PC-3 (cell line): ENCODE measurements at regions not wholly inside any gene's neighbourhood (a gene's known extent, or its start where the extent isn't known, plus 50 kb on each side); places are given as distances from the start of the nearest gene placed in this dataset.

Experiments used
- ATAC-seq: fragments of 200-7000 bp; cut with Tn5 transposase; 2 replicates; pipeline ENCODE4 v1.9.1; 2020; ENCODE audit warnings: mild to moderate bottlenecking, moderate library complexity
- BruUV-seq: library from RNA; stranded (reverse); fragments of 400-500 nt; replicated peaks from 2 replicates; lab custom pipeline; 2021; lab: Mats Ljungman, UMichigan
- CTCF ChIA-PET: fragments of 300-600 bp; sonication (Branson Sonifier 250); formaldehyde crosslinking; loops from one replicate; lab custom pipeline; 2022; ENCODE audit warnings: antibody characterized with exemption; lab: Charles Lee
- POLR2A ChIA-PET: fragments of 300-600 bp; sonication (Branson Sonifier 250); formaldehyde crosslinking; loops from one replicate; lab custom pipeline; 2022; ENCODE audit warnings: antibody characterized with exemption; ENCODE audit not compliant: unreplicated experiment; lab: Charles Lee
- DNase-seq: peaks from one replicate; pipeline ENCODE4 v3.0.0-alpha.2; 2015
- H2AFZ ChIP-seq: fragments of 300-600 bp; sonication (generic); 2 replicates; pipeline ENCODE4 v1.6.0; 2016; ENCODE audit warnings: antibody characterized with exemption, low read length
- H3F3A ChIP-seq: fragments of 300-600 bp; sonication (generic); one replicate; pipeline ENCODE4 v1.6.0; 2017; ENCODE audit warnings: antibody characterized with exemption, low read length, control low read depth, mild to moderate bottlenecking; ENCODE audit not compliant: unreplicated experiment
- H3K27ac ChIP-seq: fragments of 300-600 bp; sonication (generic); 2 replicates; pipeline ENCODE4 v1.5.1; 2016; ENCODE audit warnings: mild to moderate bottlenecking, low read length
- H3K27me3 ChIP-seq: fragments of 300-600 bp; sonication (generic); 2 replicates; pipeline ENCODE4 v1.6.1; 2016; ENCODE audit warnings: low read length, mixed read lengths
- H3K36me3 ChIP-seq: fragments of 300-600 bp; sonication (generic); 2 replicates; pipeline ENCODE4 v1.6.1; 2016; ENCODE audit warnings: low read depth, mixed run types, low read length, mixed read lengths
- H3K4me1 ChIP-seq: fragments of 300-600 bp; sonication (generic); 2 replicates; pipeline ENCODE4 v1.5.1; 2016; ENCODE audit warnings: low read length; ENCODE audit not compliant: insufficient read depth
- H3K4me2 ChIP-seq: fragments of 300-600 bp; sonication (generic); 2 replicates; pipeline ENCODE4 v1.6.0; 2016; ENCODE audit warnings: low read length
- H3K4me3 ChIP-seq: fragments of 300-600 bp; sonication (generic); 2 replicates; pipeline ENCODE4 v1.5.1; 2016; ENCODE audit warnings: mild to moderate bottlenecking, low read length, mixed read lengths
- H3K79me2 ChIP-seq: fragments of 300-600 bp; sonication (generic); 2 replicates; pipeline ENCODE4 v1.6.1; 2017; ENCODE audit warnings: low read length, mixed read lengths
- H3K9ac ChIP-seq: fragments of 300-600 bp; sonication (generic); 2 replicates; pipeline ENCODE4 v1.6.0; 2016; ENCODE audit warnings: mild to moderate bottlenecking, low read length
- H3K9me2 ChIP-seq: fragments of 300-600 bp; sonication (generic); replicated peaks from 2 replicates; pipeline ENCODE4 v1.6.1; 2016; ENCODE audit warnings: mixed run types, low read length, mixed read lengths
- H3K9me3 ChIP-seq: fragments of 300-600 bp; sonication (generic); 2 replicates; pipeline ENCODE4 v1.6.1; 2016; ENCODE audit warnings: low read length, mixed read lengths
- H4K20me1 ChIP-seq: fragments of 300-600 bp; sonication (generic); 2 replicates; pipeline ENCODE4 v1.6.1; 2016; ENCODE audit warnings: low read length, mixed read lengths
- CTCF ChIP-seq: fragments of 300-600 bp; sonication (generic); conservative IDR thresholded peaks from 2 replicates; pipeline ENCODE4 v1.5.1; 2017; ENCODE audit warnings: antibody characterized with exemption, low read depth, mild to moderate bottlenecking, low read length
- EZH2 ChIP-seq: fragments of 300-600 bp; sonication (generic); IDR thresholded peaks from one replicate; pipeline ENCODE4 v1.6.1; 2017; ENCODE audit warnings: antibody characterized with exemption, mild to moderate bottlenecking, low read length; ENCODE audit not compliant: unreplicated experiment
- EZH2phosphoT487 ChIP-seq: fragments of 300-600 bp; sonication (generic); IDR thresholded peaks from 2 replicates; pipeline ENCODE4 v1.6.1; 2018; ENCODE audit warnings: mild to moderate bottlenecking, antibody characterized with exemption, low read length, borderline replicate concordance
- intact Hi-C: fragments of 100-400 bp; cut with micrococcal nuclease; formaldehyde crosslinking; loops from 2 replicates; pipeline ENCODE4 v1.9.0; 2023

DNA sequence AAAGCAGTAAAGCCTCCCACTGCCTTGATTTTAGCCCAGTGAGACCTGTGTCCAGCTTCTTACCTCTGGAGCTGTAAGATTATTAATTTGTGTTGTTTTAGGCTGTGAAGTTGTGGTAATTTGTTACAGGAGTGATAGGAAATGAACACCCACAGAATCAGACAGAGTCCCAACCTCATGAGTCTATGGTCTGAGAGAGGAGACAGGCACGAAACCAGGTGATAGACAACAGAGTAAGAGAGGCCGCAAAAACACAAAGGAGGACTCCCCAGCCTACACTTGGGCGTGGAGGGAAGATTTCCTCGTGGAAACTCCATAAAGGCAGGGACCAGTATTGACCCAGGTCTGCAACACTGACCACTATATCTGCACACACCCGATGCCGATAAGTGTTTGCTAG, 234.6 kb upstream of the JUN start:
- H2AFZ ChIP-seq, result no peak overlapping the region
- BruUV-seq, result no TSS peak
- no peak overlapping the region for H3K9ac ChIP-seq
- ATAC-seq (no peak), DNase-seq (no peak)
- peaks cover 30% of the 10 kb centered on the region for H3K4me1 ChIP-seq
- no peaks in the 10 kb centered on the region for H3K27me3 ChIP-seq
- 0 out of 2 replicates have a peak, but pooled peaks cover 3% of the 10 kb centered on the region for H3K9me2 ChIP-seq
- no peaks in the 10 kb centered on the region for H3K9me3 ChIP-seq
- H3F3A ChIP-seq, result no peaks in the 10 kb centered on the region
- CTCF ChIA-PET, result no interaction called here
- H3K27ac ChIP-seq, result no peak overlapping the region
- H4K20me1 ChIP-seq, result no peaks in the 10 kb centered on the region
- no peak overlapping the region for H3K4me3 ChIP-seq
- no peaks in the 10 kb centered on the region for H3K36me3 ChIP-seq
- TF ChIP-seq EZH2phosphoT487, result no peak
- TF ChIP-seq EZH2, result no peak
- TF ChIP-seq CTCF, result no peak
- POLR2A ChIA-PET, result no interaction called here
- no peaks in the 10 kb centered on the region for H3K79me2 ChIP-seq
- H3K4me2 ChIP-seq, result no peak overlapping the region
- intact Hi-C loops, result no loop called here

DNA sequence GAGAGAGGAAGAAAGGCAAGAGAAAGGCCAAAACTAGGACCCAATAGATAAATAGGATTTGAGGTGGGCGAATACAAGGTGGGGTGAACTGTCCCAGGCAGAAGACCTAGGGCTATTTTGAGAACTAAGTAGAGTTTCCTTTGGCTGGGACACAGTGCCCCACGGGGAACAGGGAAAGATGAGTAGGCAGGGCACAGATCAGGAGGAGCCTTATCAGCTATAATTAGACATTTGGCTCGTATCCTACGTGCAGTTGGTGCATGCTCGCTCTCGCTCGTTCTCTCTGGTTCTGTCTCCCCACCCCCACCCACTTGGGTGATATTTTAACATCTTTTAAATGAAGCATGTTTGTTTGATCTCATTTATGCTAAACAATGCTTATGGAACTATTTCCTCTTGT, 235.0 kb upstream of the JUN start:
- no peak for TF ChIP-seq EZH2
- no peak for TF ChIP-seq EZH2phosphoT487
- TF ChIP-seq CTCF, result no peak
- BruUV-seq, result no TSS peak
- H3K79me2 ChIP-seq, result no peaks in the 10 kb centered on the region
- ChIA-PET POLR2A (no interaction called here), CTCF (no interaction called here)
- H4K20me1 ChIP-seq, result no peaks in the 10 kb centered on the region
- H3K4me3 ChIP-seq, result no peak overlapping the region
- H3K4me2 ChIP-seq, result no peak overlapping the region
- intact Hi-C loops, result no loop called here
- no peak for DNase-seq
- H3K36me3 ChIP-seq, result no peaks in the 10 kb centered on the region
- no peak overlapping the region for H3K27ac ChIP-seq
- peaks cover 26% of the 10 kb centered on the region for H3K4me1 ChIP-seq
- ATAC-seq, result no peak
- no peaks in the 10 kb centered on the region for H3K27me3 ChIP-seq
- no peak overlapping the region for H2AFZ ChIP-seq
- H3K9me2 ChIP-seq, result 0 out of 2 replicates have a peak, but pooled peaks cover 3% of the 10 kb centered on the region
- H3K9ac ChIP-seq, result no peak overlapping the region
- no peaks in the 10 kb centered on the region for H3F3A ChIP-seq
- no peaks in the 10 kb centered on the region for H3K9me3 ChIP-seq

- ChIA-PET CTCF (no interaction called here), POLR2A (interaction anchor here (0.5 kb wide), 1 partner anchor 122 kb away, joined by 3 read pairs; no protein-coding TSS in a partner anchor)
- H2AFZ ChIP-seq, result peak overlapping the region; percentile 74
- H3K9me3 ChIP-seq, result no peaks in the 10 kb centered on the region
- no TSS peak for BruUV-seq
- H3K4me1 ChIP-seq, result peaks cover 26% of the 10 kb centered on the region
- peak; percentile 58 for DNase-seq
- peak overlapping the region; percentile 67 for H3K4me2 ChIP-seq
- intact Hi-C loops, result loop anchor here (10.0 kb wide), 1 partner anchor 236 kb away; the partner anchor contains the start of gene JUN
- H3K79me2 ChIP-seq, result no peaks in the 10 kb centered on the region
- no peaks in the 10 kb centered on the region for H3K27me3 ChIP-seq
- H3K9me2 ChIP-seq, result no peaks in the 10 kb centered on the region
- H3F3A ChIP-seq, result no peaks in the 10 kb centered on the region
- ATAC-seq, result peak; percentile 77
- H3K4me3 ChIP-seq, result no peak overlapping the region
- H3K36me3 ChIP-seq, result no peaks in the 10 kb centered on the region
- no peak overlapping the region for H3K27ac ChIP-seq
- TF ChIP-seq EZH2phosphoT487, result no peak
- TF ChIP-seq EZH2, result no peak
- TF ChIP-seq CTCF, result no peak
- H3K9ac ChIP-seq, result no peak overlapping the region
- H4K20me1 ChIP-seq, result no peaks in the 10 kb centered on the region
These were observed 236.5 kb upstream of the JUN start for GRCh38 chr1:59020151-59020997.
